ENCODE measurements at regions not wholly inside any gene's neighbourhood (a gene's known extent, or its start where the extent isn't known, plus 50 kb on each side); places are given as distances from the start of the nearest gene placed in this dataset.

- no CpG with 5 or more reads among the region's 1 CpG for WGBS, 2 donors (ENCODE audit: extremely low coverage in 2 of 2, insufficient read length in 2 of 2, insufficient replicate concordance in 1 of 2)
- no peak overlapping the region for H3K27ac ChIP-seq (replicated peaks; ENCODE audit: low read length)
- H3K4me1 ChIP-seq (ENCODE audit: control insufficient read depth in 2 of 2, insufficient read depth in 1 of 2, low read depth in 1 of 2, low read length in 2 of 2): no peaks in the 10 kb centered on the region
- no peaks in the 10 kb centered on the region for H3K79me1 ChIP-seq (ENCODE audit: low read depth, low read length)
- H2BK12ac ChIP-seq (ENCODE audit: low read length): no peak overlapping the region
- H3K4me2 ChIP-seq (ENCODE audit: insufficient read depth, low read length, poor library complexity, severe bottlenecking): no peak overlapping the region
- no peak overlapping the region for H2BK15ac ChIP-seq (ENCODE audit: low read length)
- no peaks in the 10 kb centered on the region for H3K27me3 ChIP-seq (ENCODE audit: control insufficient read depth in 3 of 3, insufficient read depth in 3 of 3, low read depth in 1 of 3, low read length in 3 of 3)
- no peak overlapping the region for H2AK5ac ChIP-seq (ENCODE audit: low read depth, low read length)
- DNase-seq (ENCODE audit: low spot score): no peak
- no peak overlapping the region for H3K14ac ChIP-seq (ENCODE audit: low read length)
- no peak overlapping the region for H4K91ac ChIP-seq (ENCODE audit: low read depth, low read length, poor library complexity)
- H3K9ac ChIP-seq (ENCODE audit: low read depth, low read length, poor library complexity): no peak overlapping the region
- no peak overlapping the region for H4K8ac ChIP-seq (ENCODE audit: low read depth, low read length)
- no peaks in the 10 kb centered on the region for H3K36me3 ChIP-seq (replicated peaks in 1 of 2; ENCODE audit: control insufficient read depth in 2 of 2, insufficient read depth in 2 of 2, low read length in 2 of 2)
- H2AFZ ChIP-seq (ENCODE audit: low read length): no peak overlapping the region
- no peaks in the 10 kb centered on the region for H3K9me3 ChIP-seq (replicated peaks in 1 of 2; ENCODE audit: control insufficient read depth in 2 of 2, insufficient read depth in 1 of 2, low read depth in 1 of 2, low read length in 2 of 2)
- H3K23ac ChIP-seq (ENCODE audit: low read depth, low read length, poor library complexity): no peak overlapping the region
- H3K4me3 ChIP-seq (ENCODE audit: low read length in 2 of 2): no peak overlapping the region
- no peak overlapping the region for H2BK120ac ChIP-seq (ENCODE audit: low read depth, low read length)
- no peak overlapping the region for H3K4ac ChIP-seq (ENCODE audit: low read length)
- H2BK5ac ChIP-seq (ENCODE audit: low read length): no peak overlapping the region
- H3K18ac ChIP-seq (ENCODE audit: low read length): no peak overlapping the region
These were observed 736.8 kb upstream of the ID2 start for GRCh38 chr2:7945026-7945425.

- WGBS, 2 donors (ENCODE audit: extremely low coverage in 2 of 2, insufficient read length in 2 of 2, insufficient replicate concordance in 1 of 2): no CpG with 5 or more reads among the region's 13 CpGs
- H2BK15ac ChIP-seq (ENCODE audit: low read length): no peak overlapping the region
- no peak for DNase-seq (ENCODE audit: low spot score)
These were observed 731.7 kb upstream of the ID2 start for GRCh38 chr2:7950035-7950612.

DNA sequence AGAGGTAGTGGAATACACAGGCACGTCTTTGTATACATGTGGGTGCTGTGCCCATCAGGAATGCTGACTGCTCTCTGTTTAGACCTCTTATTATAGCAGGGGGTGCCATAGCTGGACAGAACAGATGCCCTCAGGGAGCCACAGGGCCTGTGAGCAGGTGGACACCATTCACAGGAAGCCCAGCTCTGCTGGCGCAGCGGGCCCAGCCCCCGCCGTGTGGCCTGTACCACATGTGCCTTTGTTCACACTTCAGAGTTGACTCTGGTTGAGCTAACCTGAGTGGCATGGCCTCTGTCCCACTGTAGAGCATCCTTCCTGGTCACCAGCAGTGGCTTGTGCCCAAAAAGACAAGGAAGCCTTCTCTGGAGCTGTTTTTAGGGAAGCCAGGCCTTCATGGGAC, 730.9 kb upstream of the ID2 start:
- H3K27ac ChIP-seq (replicated peaks; ENCODE audit: low read length): no peak overlapping the region
- H3K4ac ChIP-seq (ENCODE audit: low read length): no peak overlapping the region
- H3K4me3 ChIP-seq (ENCODE audit: low read length in 2 of 2): no peak overlapping the region
- WGBS, 2 donors (ENCODE audit: extremely low coverage in 2 of 2, insufficient read length in 2 of 2, insufficient replicate concordance in 1 of 2): no CpG with 5 or more reads among the region's 5 CpGs
- no peak overlapping the region for H2AFZ ChIP-seq (ENCODE audit: low read length)
- H3K4me2 ChIP-seq (ENCODE audit: insufficient read depth, low read length, poor library complexity, severe bottlenecking): no peak overlapping the region
- peak overlapping the region; percentile 82 for H2BK15ac ChIP-seq (ENCODE audit: low read length)
- no peak overlapping the region for H3K9ac ChIP-seq (ENCODE audit: low read depth, low read length, poor library complexity)
- no peaks in the 10 kb centered on the region for H3K36me3 ChIP-seq (replicated peaks in 1 of 2; ENCODE audit: control insufficient read depth in 2 of 2, insufficient read depth in 2 of 2, low read length in 2 of 2)
- peak overlapping the region; percentile 12 for H2AK5ac ChIP-seq (ENCODE audit: low read depth, low read length)
- H4K8ac ChIP-seq (ENCODE audit: low read depth, low read length): no peak overlapping the region
- H3K79me1 ChIP-seq (ENCODE audit: low read depth, low read length): no peaks in the 10 kb centered on the region
- no peaks in the 10 kb centered on the region for H3K9me3 ChIP-seq (replicated peaks in 1 of 2; ENCODE audit: control insufficient read depth in 2 of 2, insufficient read depth in 1 of 2, low read depth in 1 of 2, low read length in 2 of 2)
- no peak overlapping the region for H2BK5ac ChIP-seq (ENCODE audit: low read length)
- peak overlapping the region; percentile 33 for H3K18ac ChIP-seq (ENCODE audit: low read length)
- no peak overlapping the region for H3K14ac ChIP-seq (ENCODE audit: low read length)
- H3K4me1 ChIP-seq (ENCODE audit: control insufficient read depth in 2 of 2, insufficient read depth in 1 of 2, low read depth in 1 of 2, low read length in 2 of 2): peaks cover 2 to 6% of the 10 kb centered on the region in 2 donors
- H2BK120ac ChIP-seq (ENCODE audit: low read depth, low read length): no peak overlapping the region
- H4K91ac ChIP-seq (ENCODE audit: low read depth, low read length, poor library complexity): no peak overlapping the region
- H3K23ac ChIP-seq (ENCODE audit: low read depth, low read length, poor library complexity): no peak overlapping the region
- H2BK12ac ChIP-seq (ENCODE audit: low read length): peak overlapping the region; percentile 18
- DNase-seq (ENCODE audit: low spot score): no peak
- H3K27me3 ChIP-seq (ENCODE audit: control insufficient read depth in 3 of 3, insufficient read depth in 3 of 3, low read depth in 1 of 3, low read length in 3 of 3): no peaks in the 10 kb centered on the region

More at GRCh38 chr2:7950035-7950612, 731.7 kb upstream of the ID2 start:
- Histone ChIP-seq H2BK120ac (ENCODE audit: low read depth, low read length) (no peak overlapping the region), H3K27ac (replicated peaks; ENCODE audit: low read length) (no peak overlapping the region), H3K4me3 (ENCODE audit: low read length in 2 of 2) (no peak overlapping the region), H3K23ac (ENCODE audit: low read depth, low read length, poor library complexity) (no peak overlapping the region), H4K8ac (ENCODE audit: low read depth, low read length) (no peak overlapping the region), H2BK12ac (ENCODE audit: low read length) (no peak overlapping the region), H2BK5ac (ENCODE audit: low read length) (no peak overlapping the region), H2AK5ac (ENCODE audit: low read depth, low read length) (no peak overlapping the region), H3K79me1 (ENCODE audit: low read depth, low read length) (no peaks in the 10 kb centered on the region), H3K9me3 (replicated peaks in 1 of 2; ENCODE audit: control insufficient read depth in 2 of 2, insufficient read depth in 1 of 2, low read depth in 1 of 2, low read length in 2 of 2) (no peaks in the 10 kb centered on the region), H3K9ac (ENCODE audit: low read depth, low read length, poor library complexity) (no peak overlapping the region), H3K14ac (ENCODE audit: low read length) (no peak overlapping the region), H3K36me3 (replicated peaks in 1 of 2; ENCODE audit: control insufficient read depth in 2 of 2, insufficient read depth in 2 of 2, low read length in 2 of 2) (no peaks in the 10 kb centered on the region), H3K4ac (ENCODE audit: low read length) (no peak overlapping the region), H3K18ac (ENCODE audit: low read length) (no peak overlapping the region), H3K4me1 (ENCODE audit: control insufficient read depth in 2 of 2, insufficient read depth in 1 of 2, low read depth in 1 of 2, low read length in 2 of 2) (peaks cover 2 to 6% of the 10 kb centered on the region in 2 donors), H3K27me3 (ENCODE audit: control insufficient read depth in 3 of 3, insufficient read depth in 3 of 3, low read depth in 1 of 3, low read length in 3 of 3) (no peaks in the 10 kb centered on the region), H4K91ac (ENCODE audit: low read depth, low read length, poor library complexity) (no peak overlapping the region), H2AFZ (ENCODE audit: low read length) (no peak overlapping the region), H3K4me2 (ENCODE audit: insufficient read depth, low read length, poor library complexity, severe bottlenecking) (no peak overlapping the region)

- Histone ChIP-seq H3K4me1 (ENCODE audit: control insufficient read depth in 2 of 2, insufficient read depth in 1 of 2, low read depth in 1 of 2, low read length in 2 of 2) (peaks cover 2 to 7% of the 10 kb centered on the region in 2 donors), H2BK120ac (ENCODE audit: low read depth, low read length) (no peak overlapping the region), H3K9ac (ENCODE audit: low read depth, low read length, poor library complexity) (no peak overlapping the region), H3K4ac (ENCODE audit: low read length) (no peak overlapping the region), H2BK15ac (ENCODE audit: low read length) (peak overlapping the region; percentile 82), H2BK5ac (ENCODE audit: low read length) (no peak overlapping the region), H3K27me3 (ENCODE audit: control insufficient read depth in 3 of 3, insufficient read depth in 3 of 3, low read depth in 1 of 3, low read length in 3 of 3) (no peaks in the 10 kb centered on the region), H2AFZ (ENCODE audit: low read length) (no peak overlapping the region), H2BK12ac (ENCODE audit: low read length) (no peak overlapping the region), H2AK5ac (ENCODE audit: low read depth, low read length) (peak overlapping the region; percentile 12), H4K91ac (ENCODE audit: low read depth, low read length, poor library complexity) (no peak overlapping the region), H3K79me1 (ENCODE audit: low read depth, low read length) (no peaks in the 10 kb centered on the region), H3K23ac (ENCODE audit: low read depth, low read length, poor library complexity) (no peak overlapping the region), H3K4me2 (ENCODE audit: insufficient read depth, low read length, poor library complexity, severe bottlenecking) (no peak overlapping the region), H4K8ac (ENCODE audit: low read depth, low read length) (no peak overlapping the region), H3K18ac (ENCODE audit: low read length) (no peak overlapping the region), H3K36me3 (replicated peaks in 1 of 2; ENCODE audit: control insufficient read depth in 2 of 2, insufficient read depth in 2 of 2, low read length in 2 of 2) (no peaks in the 10 kb centered on the region), H3K14ac (ENCODE audit: low read length) (no peak overlapping the region), H3K27ac (replicated peaks; ENCODE audit: low read length) (no peak overlapping the region), H3K9me3 (replicated peaks in 1 of 2; ENCODE audit: control insufficient read depth in 2 of 2, insufficient read depth in 1 of 2, low read depth in 1 of 2, low read length in 2 of 2) (no peaks in the 10 kb centered on the region), H3K4me3 (ENCODE audit: low read length in 2 of 2) (no peak overlapping the region)
- DNase-seq (ENCODE audit: low spot score): no peak
- WGBS, 2 donors (ENCODE audit: extremely low coverage in 2 of 2, insufficient read length in 2 of 2, insufficient replicate concordance in 1 of 2): no CpG with 5 or more reads among the region's 1 CpG
These were observed 730.4 kb upstream of the ID2 start for GRCh38 chr2:7951490-7951889.

All from neuronal stem cell (in vitro differentiated cells).